ENCODE measurements at regions not wholly inside any gene's neighbourhood (a gene's known extent, or its start where the extent isn't known, plus 50 kb on each side); places are given as distances from the start of the nearest gene placed in this dataset.
A peak's percentile ranks its signal among the peaks of the same experiment; 100 is the strongest.

GRCh38 chr20:41738604-41739206 lies 120.5 kb upstream of the CHD6 start (continued):
- TF ChIP-seq KIAA2018 (CRISPR knock-in tag; IDR thresholded peaks at IDR 0.05; ENCODE audit: borderline replicate concordance) (peak; percentile 60; the same call in 1 of the 2 replicates), TRIM24 (CRISPR knock-in tag; IDR thresholded peaks at IDR 0.05) (no peak), ONECUT2 (CRISPR knock-in tag; IDR thresholded peaks at IDR 0.05) (no peak), NFE2L2 (IDR thresholded peaks at IDR 0.05; ENCODE audit: low read length) (0 out of 2 replicates have a peak, but pooled peaks have one; percentile 2), CBX5 (CRISPR knock-in tag; IDR thresholded peaks at IDR 0.05; ENCODE audit: borderline replicate concordance) (no peak), CTCF (CRISPR knock-in tag; IDR thresholded peaks at IDR 0.05) (peak; percentile 87), MTF1 (CRISPR knock-in tag; IDR thresholded peaks at IDR 0.05) (no peak), ZNF644 (CRISPR knock-in tag; IDR thresholded peaks at IDR 0.05; ENCODE audit: low read depth) (peak; percentile 59; the same call in 1 of the 2 replicates), CHCHD3 (CRISPR knock-in tag; IDR thresholded peaks at IDR 0.05) (no peak), MXI1 (IDR thresholded peaks at IDR 0.05; ENCODE audit: borderline replicate concordance, low read depth, low read length) (0 out of 3 replicates have a peak, but pooled peaks have one; percentile 2), ZFP91 (CRISPR knock-in tag; IDR thresholded peaks at IDR 0.05; ENCODE audit: borderline replicate concordance) (no peak), CREB1 (IDR thresholded peaks at IDR 0.05) (no peak), CREB1 (CRISPR knock-in tag; IDR thresholded peaks at IDR 0.05) (no peak)
